Ascending aorta (tissue), 2 donors: ENCODE measurements at regions not wholly inside any gene's neighbourhood (a gene's known extent, or its start where the extent isn't known, plus 50 kb on each side); places are given as distances from the start of the nearest gene placed in this dataset.

Source experiments
- DNase-seq, 2 donors: peaks; one replicate each; pipeline ENCODE4 v3.0.0-alpha.2; 2019; ENCODE audit warnings: low spot score in 2 of 2
- H3K27ac ChIP-seq, 2 donors: fragments of 200-600 bp; sonication (generic); one replicate each; pipeline ENCODE4 v1.5.1; 2016 to 2017; ENCODE audit warnings: mild to moderate bottlenecking in 1 of 2
- H3K27me3 ChIP-seq: fragments of 200-600 bp; sonication (generic); one replicate; pipeline ENCODE4 v1.5.1; 2017
- H3K36me3 ChIP-seq, 2 donors: fragments of 200-600 bp; sonication (generic); one replicate each; pipeline ENCODE4 v1.5.1; 2016
- H3K4me1 ChIP-seq, 2 donors: fragments of 200-600 bp; sonication (generic); one replicate each; pipeline ENCODE4 v1.5.1; 2016 to 2017; ENCODE audit warnings: mild to moderate bottlenecking in 1 of 2
- H3K4me3 ChIP-seq, 2 donors: fragments of 200-600 bp; sonication (generic); one replicate each; pipeline ENCODE4 v1.5.1; 2016 to 2017; ENCODE audit warnings: mild to moderate bottlenecking in 1 of 2
- H3K9me3 ChIP-seq, 2 donors: fragments of 200-600 bp; sonication (generic); one replicate each; pipeline ENCODE4 v1.5.1; 2016
- intact Hi-C: fragments of 100-400 bp; cut with DNase I; formaldehyde crosslinking; loops from one replicate; pipeline ENCODE4 v1.15.1; 2023
- TF ChIP-seq, protein P1 (sequence below), 3 experiments: fragments of 200-600 bp in 2 of 3; fragments of 450-650 bp in 1 of 3; sonication (generic) in 2 of 3; IDR thresholded peaks; one replicate each; pipeline ENCODE4 v1.5.1; 2016 to 2019; ENCODE audit warnings: antibody characterized with exemption in 3 of 3, mild to moderate bottlenecking in 1 of 3, moderate library complexity in 1 of 3

DNA sequence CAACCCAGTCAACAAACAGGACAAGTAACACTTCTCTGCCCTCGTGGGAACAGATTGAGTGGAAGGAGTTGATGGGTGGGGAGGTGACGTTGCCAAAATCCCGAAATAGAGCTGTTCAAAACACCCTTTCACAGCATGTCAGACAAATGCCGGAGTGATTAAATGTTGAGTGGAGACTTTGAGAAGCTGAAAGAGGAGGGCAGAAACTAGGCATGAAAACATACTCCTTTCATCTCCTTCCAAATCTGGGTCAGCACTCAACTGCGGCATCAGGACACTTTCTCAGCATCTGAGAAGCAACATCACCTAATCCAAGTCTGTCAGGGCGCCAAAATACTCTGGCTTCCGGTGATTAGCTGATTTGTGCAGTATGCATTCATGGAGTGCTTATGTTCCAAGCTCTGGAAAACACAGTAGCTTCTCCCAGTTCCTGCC, 51.5 kb upstream of the MRI1 start:
- Histone ChIP-seq H3K27ac (no peak overlapping the region), H3K9me3 (no peaks in the 10 kb centered on the region), H3K36me3 (no peaks in the 10 kb centered on the region), H3K27me3 (no peaks in the 10 kb centered on the region), H3K4me1 (peaks cover 0 to 4% of the 10 kb centered on the region in 2 donors), H3K4me3 (no peak overlapping the region)
- no peak for DNase-seq
- TF ChIP-seq, protein P1, sequence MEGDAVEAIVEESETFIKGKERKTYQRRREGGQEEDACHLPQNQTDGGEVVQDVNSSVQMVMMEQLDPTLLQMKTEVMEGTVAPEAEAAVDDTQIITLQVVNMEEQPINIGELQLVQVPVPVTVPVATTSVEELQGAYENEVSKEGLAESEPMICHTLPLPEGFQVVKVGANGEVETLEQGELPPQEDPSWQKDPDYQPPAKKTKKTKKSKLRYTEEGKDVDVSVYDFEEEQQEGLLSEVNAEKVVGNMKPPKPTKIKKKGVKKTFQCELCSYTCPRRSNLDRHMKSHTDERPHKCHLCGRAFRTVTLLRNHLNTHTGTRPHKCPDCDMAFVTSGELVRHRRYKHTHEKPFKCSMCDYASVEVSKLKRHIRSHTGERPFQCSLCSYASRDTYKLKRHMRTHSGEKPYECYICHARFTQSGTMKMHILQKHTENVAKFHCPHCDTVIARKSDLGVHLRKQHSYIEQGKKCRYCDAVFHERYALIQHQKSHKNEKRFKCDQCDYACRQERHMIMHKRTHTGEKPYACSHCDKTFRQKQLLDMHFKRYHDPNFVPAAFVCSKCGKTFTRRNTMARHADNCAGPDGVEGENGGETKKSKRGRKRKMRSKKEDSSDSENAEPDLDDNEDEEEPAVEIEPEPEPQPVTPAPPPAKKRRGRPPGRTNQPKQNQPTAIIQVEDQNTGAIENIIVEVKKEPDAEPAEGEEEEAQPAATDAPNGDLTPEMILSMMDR (IDR thresholded peaks at IDR 0.05), result no peak
- intact Hi-C loops, result no loop called here

- intact Hi-C loops, result no loop called here
- Histone ChIP-seq H3K36me3 (no peaks in the 10 kb centered on the region), H3K9me3 (peaks cover 0 to 13% of the 10 kb centered on the region in 2 donors), H3K27me3 (no peaks in the 10 kb centered on the region), H3K4me1 (peaks cover 0 to 4% of the 10 kb centered on the region in 2 donors), H3K4me3 (no peak overlapping the region), H3K27ac (peak overlapping the region in 1 of 2 donors; percentile 3)
- TF ChIP-seq, protein P1 (IDR thresholded peaks at IDR 0.05), result no peak
- no peak for DNase-seq
Measured at GRCh38 chr19:13707915-13708314, 56.4 kb upstream of the MRI1 start.

DNA sequence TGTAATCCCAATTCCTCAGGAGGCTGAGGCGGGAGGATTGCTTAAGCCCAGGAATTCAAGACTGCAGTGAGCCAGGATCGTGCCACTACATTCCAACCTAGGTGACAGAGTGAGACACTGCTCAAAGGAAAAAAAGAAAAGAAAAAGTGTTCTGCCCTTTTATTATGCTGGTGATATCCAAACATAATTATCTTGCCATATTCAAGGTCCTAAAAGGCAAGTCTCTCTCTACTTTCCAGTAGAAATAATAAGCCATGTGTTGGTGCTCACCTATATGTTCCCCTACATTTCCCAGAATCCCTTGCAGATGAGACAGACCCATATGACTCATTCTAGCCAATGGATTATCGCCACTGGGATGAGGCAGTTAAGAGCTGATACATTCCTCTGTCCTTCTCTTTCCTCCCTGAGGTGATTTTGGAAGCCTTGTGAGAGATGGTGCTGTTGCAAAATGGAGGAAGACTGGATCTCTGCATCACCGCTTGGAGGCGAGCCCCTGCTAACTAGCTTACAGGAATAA, 58.3 kb upstream of the MRI1 start:
- H3K27ac ChIP-seq, result no peak overlapping the region
- H3K9me3 ChIP-seq, result peaks cover 0 to 13% of the 10 kb centered on the region in 2 donors
- TF ChIP-seq, protein P1 (IDR thresholded peaks at IDR 0.05), result no peak
- no peak overlapping the region for H3K4me3 ChIP-seq
- no peaks in the 10 kb centered on the region for H3K36me3 ChIP-seq
- intact Hi-C loops, result no loop called here
- H3K4me1 ChIP-seq, result peaks cover 0 to 4% of the 10 kb centered on the region in 2 donors
- H3K27me3 ChIP-seq, result no peaks in the 10 kb centered on the region
- no peak for DNase-seq

GRCh38 chr19:13705201-13705600, 59.1 kb upstream of the MRI1 start:
- H3K4me3 ChIP-seq, result no peak overlapping the region
- no peak for DNase-seq
- TF ChIP-seq, protein P1 (IDR thresholded peaks at IDR 0.05), result no peak
- peaks cover 0 to 4% of the 10 kb centered on the region in 2 donors for H3K4me1 ChIP-seq
- H3K36me3 ChIP-seq, result no peaks in the 10 kb centered on the region
- intact Hi-C loops, result no loop called here
- no peak overlapping the region for H3K27ac ChIP-seq
- no peaks in the 10 kb centered on the region for H3K27me3 ChIP-seq
- peaks cover 0 to 13% of the 10 kb centered on the region in 2 donors for H3K9me3 ChIP-seq

GRCh38 chr19:13701624-13702023, 62.7 kb upstream of the MRI1 start:
- TF ChIP-seq, protein P1 (IDR thresholded peaks at IDR 0.05), result no peak
- no peaks in the 10 kb centered on the region for H3K27me3 ChIP-seq
- H3K27ac ChIP-seq, result no peak overlapping the region
- intact Hi-C loops, result no loop called here
- no peak for DNase-seq
- H3K9me3 ChIP-seq, result peaks cover 0 to 13% of the 10 kb centered on the region in 2 donors
- no peaks in the 10 kb centered on the region for H3K36me3 ChIP-seq
- no peak overlapping the region for H3K4me3 ChIP-seq
- no peaks in the 10 kb centered on the region for H3K4me1 ChIP-seq

DNA sequence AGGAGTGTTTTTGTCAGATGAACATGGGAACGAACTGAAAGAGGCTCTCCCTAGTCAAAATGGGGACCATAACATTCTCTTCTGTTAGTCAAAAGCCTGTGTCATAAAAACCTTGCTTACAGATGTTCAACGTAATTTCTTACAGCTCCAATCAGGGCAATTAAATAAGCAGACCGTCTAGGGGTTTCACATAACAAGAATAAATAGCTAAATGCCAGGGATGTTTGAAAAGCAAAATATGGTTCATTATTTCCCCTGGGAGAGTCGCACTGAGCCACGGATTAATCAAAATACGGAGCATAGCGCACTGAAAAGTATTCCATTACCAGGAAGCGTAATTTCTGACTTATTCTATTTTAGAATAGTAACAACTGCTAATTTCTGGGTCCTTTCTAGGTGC, 63.7 kb upstream of the MRI1 start:
- no peak overlapping the region for H3K27ac ChIP-seq
- TF ChIP-seq, protein P1 (IDR thresholded peaks at IDR 0.05), result no peak
- no peaks in the 10 kb centered on the region for H3K36me3 ChIP-seq
- intact Hi-C loops, result no loop called here
- H3K9me3 ChIP-seq, result peaks cover 0 to 11% of the 10 kb centered on the region in 2 donors
- DNase-seq, result no peak
- H3K4me3 ChIP-seq, result no peak overlapping the region
- no peaks in the 10 kb centered on the region for H3K4me1 ChIP-seq
- H3K27me3 ChIP-seq, result no peaks in the 10 kb centered on the region
